Activated T-helper 1 cell treated with anti-CD3 and anti-CD28 coated beads, Interleukin-2, amount 50 U/mL, for 16 hours (primary cell): ENCODE measurements at regions not wholly inside any gene's neighbourhood (a gene's known extent, or its start where the extent isn't known, plus 50 kb on each side); places are given as distances from the start of the nearest gene placed in this dataset.

Source experiments
- DNase-seq, 2 donors: peaks; one replicate each; pipeline ENCODE4 v3.0.0-alpha.2; 2020; ENCODE audit warnings: low read depth in 1 of 2, low spot score in 1 of 2

DNA sequence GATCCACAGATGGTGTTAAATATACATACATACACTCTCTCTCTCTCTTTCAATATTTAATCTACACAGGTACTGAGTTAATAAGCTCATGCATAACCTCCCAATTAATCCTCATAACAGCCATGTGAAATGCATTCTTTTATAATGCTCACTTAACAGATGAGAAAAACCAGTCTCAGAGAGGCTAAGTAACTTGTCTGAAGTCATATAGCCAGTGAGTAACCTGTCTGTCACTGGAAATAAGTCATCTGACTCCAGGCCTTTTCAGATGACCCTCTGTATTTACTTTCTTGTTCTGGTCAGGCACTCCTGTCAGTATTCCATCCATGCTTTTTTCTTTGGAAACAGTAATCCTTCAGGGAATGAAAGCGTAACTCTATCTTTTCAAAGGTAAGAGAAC lies 594.0 kb upstream of the TENM4 start:
- DNase-seq, result no peak

- DNase-seq, result no peak
Observed at GRCh38 chr11:80031014-80031600, 590.3 kb upstream of the TENM4 start.

GRCh38 chr11:80028998-80029397 lies 588.2 kb upstream of the TENM4 start:
- DNase-seq, result no peak

DNA sequence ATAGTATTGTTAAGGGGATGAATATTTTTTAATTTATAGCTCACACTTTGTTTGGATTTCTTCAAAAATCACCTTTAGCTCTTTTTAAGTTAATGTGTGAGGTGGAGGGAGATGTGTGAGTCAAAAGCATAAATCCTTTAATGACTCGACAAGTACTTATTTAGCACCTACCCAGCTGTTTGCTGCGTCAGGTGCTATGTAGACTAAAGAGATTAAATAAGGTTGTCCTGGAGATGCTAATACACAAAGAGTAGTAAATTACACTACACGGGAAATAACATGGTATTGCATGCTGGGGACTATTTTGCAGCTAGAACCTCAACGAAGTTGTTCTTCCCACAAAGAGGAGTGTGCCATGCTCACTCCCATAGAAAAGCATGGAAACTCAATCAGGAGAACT lies 583.3 kb upstream of the TENM4 start:
- no peak for DNase-seq

- no peak for DNase-seq
Observed at GRCh38 chr11:80023386-80023785, 582.6 kb upstream of the TENM4 start.

- no peak for DNase-seq
Observed at GRCh38 chr11:80010536-80010935, 569.7 kb upstream of the TENM4 start.

GRCh38 chr11:80009081-80009480 lies 568.3 kb upstream of the TENM4 start:
- DNase-seq, result no peak

DNA sequence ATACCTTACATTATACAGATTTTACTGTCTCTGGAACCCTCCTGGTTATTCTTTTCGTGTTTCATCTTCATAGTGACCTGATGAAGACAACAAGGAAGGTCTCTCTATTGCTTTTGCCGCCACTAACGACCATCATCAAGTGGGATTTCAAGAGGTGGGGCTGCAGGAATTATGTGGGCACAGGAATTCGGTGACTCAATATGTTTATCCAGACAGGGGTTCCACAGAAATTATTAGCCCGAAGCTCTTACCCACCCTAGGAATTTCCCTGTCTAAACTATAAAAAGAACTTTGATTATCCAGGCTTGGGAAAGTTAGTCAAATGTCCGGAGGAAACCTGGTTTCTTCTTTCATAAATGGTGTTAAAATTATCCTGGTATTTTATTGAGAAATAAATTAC lies 566.8 kb upstream of the TENM4 start:
- DNase-seq, result no peak

GRCh38 chr11:79990141-79990540 lies 549.3 kb upstream of the TENM4 start:
- no peak for DNase-seq

GRCh38 chr11:79982185-79982584 lies 541.4 kb upstream of the TENM4 start:
- no peak for DNase-seq

- no peak for DNase-seq
Observed at GRCh38 chr11:79980916-79981315, 540.1 kb upstream of the TENM4 start.

DNA sequence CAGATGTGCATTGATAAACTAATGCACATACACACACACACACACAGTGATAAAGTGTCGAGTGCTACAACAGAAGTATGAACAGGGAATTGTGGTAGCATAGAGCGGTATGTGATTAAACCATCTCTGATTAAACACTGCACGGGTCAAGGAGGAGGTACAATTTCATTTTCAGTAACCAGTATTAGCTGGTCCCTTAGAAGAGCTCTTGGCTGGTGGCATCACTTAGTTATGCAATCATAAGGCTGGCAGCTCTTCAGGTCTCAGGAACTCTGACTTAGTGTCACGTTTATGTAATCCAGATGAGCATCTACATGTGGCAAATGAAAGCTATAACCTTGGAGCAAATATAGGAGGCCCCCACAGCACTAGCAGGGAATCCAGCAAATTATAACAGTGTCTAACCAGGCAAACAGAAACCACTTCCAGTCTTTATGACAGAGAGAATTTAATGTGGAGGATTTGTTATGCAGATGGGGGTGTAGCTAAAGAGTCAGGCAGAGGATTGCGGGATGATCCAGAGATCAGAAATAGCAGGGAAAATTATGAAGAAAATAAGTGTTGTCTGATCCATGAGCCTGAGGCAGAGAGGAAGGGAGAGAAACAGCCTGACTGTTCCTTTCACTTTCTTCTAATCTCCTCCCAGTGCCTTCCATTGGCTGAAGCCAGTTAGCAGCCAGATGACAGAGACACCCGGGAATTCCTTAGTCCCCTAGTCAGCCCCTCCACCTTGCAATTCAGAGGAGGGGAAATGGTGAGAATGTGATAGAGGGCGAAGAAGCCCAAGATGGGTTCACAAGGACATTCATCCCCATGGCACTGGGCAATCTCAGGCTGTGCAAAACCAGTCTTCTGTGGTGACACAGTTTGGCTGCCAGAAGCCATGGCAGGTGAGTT lies 533.1 kb upstream of the TENM4 start:
- DNase-seq, result no peak

DNA sequence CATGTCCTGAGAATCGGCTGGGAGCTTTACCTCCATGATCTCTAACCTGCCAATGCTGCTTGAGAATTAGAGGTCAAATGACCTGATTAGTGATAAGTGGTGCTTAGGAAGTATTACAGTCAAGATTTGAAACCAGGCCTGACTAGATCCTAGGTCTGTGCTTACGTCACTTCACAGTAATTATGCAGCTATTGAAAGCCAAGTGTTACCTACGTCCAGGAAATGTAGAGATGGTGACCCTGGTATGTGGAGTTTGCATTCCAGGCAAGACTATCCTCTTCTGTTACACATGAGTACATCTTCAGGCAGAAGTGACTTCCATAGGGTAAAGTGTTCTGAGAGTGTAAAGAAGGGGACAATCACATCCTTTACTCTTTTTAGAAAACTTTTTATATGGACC lies 530.4 kb upstream of the TENM4 start:
- no peak for DNase-seq

- DNase-seq, result no peak
Observed at GRCh38 chr11:79966592-79966991, 525.8 kb upstream of the TENM4 start.

GRCh38 chr11:79963856-79964645 lies 523.2 kb upstream of the TENM4 start:
- no peak for DNase-seq

DNA sequence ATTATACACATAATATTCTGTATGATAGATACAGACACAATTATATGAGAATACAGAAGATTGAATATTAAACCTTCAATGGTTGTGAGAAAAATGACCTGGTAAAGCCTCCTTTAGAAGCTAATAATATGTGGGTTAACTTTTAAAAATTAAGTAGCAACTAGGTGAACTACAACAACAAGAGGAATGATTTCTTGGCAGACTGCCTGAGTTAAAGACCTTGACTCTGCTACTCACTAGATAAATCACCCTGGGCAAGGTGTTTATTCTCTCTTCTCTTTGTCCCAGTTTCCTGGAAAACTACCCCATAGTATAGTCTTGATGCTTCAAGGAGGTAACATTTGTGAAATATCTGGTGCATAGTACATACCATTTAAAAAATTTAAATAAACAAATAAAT lies 519.6 kb upstream of the TENM4 start:
- DNase-seq, result no peak

GRCh38 chr11:79959318-79959717 lies 518.5 kb upstream of the TENM4 start:
- DNase-seq, result no peak

GRCh38 chr11:79957702-79958101 lies 516.9 kb upstream of the TENM4 start:
- DNase-seq, result no peak

DNA sequence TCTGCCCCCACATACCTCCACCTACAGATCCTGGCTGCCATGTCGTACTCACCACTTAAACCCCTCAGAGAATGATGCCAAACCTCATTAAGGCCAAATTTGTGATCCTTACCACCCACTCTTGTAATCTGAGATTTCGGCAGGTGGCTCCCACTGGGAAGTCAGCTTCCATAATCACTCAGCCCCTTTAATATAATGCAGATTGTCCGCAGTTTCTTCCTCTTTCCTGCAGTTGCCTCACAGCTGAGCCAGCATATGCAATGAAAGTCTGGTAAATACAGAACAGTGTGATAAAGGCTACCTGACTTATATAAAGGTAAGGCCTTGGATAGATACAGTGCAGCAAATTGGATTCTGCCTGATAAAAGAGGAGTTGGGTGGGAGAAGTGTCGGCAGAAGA lies 515.2 kb upstream of the TENM4 start:
- DNase-seq, result no peak

- DNase-seq, result no peak
Observed at GRCh38 chr11:79953629-79954028, 512.8 kb upstream of the TENM4 start.

DNA sequence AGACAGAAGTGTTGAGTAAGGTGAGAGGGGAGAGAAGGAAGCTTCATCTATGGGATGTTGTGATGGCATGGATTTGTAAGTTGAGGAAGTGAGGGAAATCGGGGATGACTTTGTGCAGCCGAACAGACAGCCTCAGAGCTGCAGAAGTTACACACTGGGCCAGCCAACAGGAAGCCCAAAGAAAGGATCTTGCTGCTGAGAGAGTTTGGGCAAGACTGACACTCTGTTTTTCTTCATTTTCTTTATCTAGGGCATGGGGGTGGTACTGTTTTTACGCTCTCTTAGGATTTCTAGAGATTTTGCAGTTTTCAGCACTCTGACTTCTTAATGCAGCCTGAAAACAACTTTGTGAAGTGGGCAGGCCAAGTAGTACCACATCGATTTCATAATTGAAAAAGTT lies 509.9 kb upstream of the TENM4 start:
- DNase-seq, result no peak

GRCh38 chr11:79950172-79950571 lies 509.3 kb upstream of the TENM4 start:
- no peak for DNase-seq
